ENCODE measurements at regions not wholly inside any gene's neighbourhood (a gene's known extent, or its start where the extent isn't known, plus 50 kb on each side); places are given as distances from the start of the nearest gene placed in this dataset.

GRCh38 chr6:159425421-159425820 is 256.2 kb downstream of the FNDC1 start:
- TF ChIP-seq, protein P1, sequence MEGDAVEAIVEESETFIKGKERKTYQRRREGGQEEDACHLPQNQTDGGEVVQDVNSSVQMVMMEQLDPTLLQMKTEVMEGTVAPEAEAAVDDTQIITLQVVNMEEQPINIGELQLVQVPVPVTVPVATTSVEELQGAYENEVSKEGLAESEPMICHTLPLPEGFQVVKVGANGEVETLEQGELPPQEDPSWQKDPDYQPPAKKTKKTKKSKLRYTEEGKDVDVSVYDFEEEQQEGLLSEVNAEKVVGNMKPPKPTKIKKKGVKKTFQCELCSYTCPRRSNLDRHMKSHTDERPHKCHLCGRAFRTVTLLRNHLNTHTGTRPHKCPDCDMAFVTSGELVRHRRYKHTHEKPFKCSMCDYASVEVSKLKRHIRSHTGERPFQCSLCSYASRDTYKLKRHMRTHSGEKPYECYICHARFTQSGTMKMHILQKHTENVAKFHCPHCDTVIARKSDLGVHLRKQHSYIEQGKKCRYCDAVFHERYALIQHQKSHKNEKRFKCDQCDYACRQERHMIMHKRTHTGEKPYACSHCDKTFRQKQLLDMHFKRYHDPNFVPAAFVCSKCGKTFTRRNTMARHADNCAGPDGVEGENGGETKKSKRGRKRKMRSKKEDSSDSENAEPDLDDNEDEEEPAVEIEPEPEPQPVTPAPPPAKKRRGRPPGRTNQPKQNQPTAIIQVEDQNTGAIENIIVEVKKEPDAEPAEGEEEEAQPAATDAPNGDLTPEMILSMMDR (optimal IDR thresholded peaks at IDR 0.05 in 1 of 3, IDR thresholded peaks at IDR 0.05 in 1 of 3, conservative IDR thresholded peaks at IDR 0.05 in 1 of 3; ENCODE audit: extremely low read depth in 1 of 3, insufficient read depth in 2 of 3, low read length in 3 of 3): no peak
- no peak for TF ChIP-seq EZH2 (IDR thresholded peaks at IDR 0.05; ENCODE audit: low read length)

Data from keratinocyte (primary cell).